ENCODE measurements at regions not wholly inside any gene's neighbourhood (a gene's known extent, or its start where the extent isn't known, plus 50 kb on each side); places are given as distances from the start of the nearest gene placed in this dataset.

- DNase-seq, result no peak
Measured at GRCh38 chr6:108751851-108752732, 96.1 kb upstream of the ARMC2 start.

- no peak for DNase-seq
Measured at GRCh38 chr6:108752733-108753590, 95.3 kb upstream of the ARMC2 start.

GRCh38 chr6:108755257-108756240 is 92.7 kb upstream of the ARMC2 start:
- no peak for DNase-seq

- DNase-seq, result no peak
Measured at GRCh38 chr6:108757357-108757756, 90.9 kb upstream of the ARMC2 start.

- DNase-seq, result no peak
Measured at GRCh38 chr6:108758884-108759283, 89.3 kb upstream of the ARMC2 start.

- DNase-seq, result no peak
Measured at GRCh38 chr6:108760126-108761050, 87.8 kb upstream of the ARMC2 start.

- DNase-seq, result no peak
Measured at GRCh38 chr6:108762394-108762793, 85.8 kb upstream of the ARMC2 start.

- DNase-seq, result no peak
Measured at GRCh38 chr6:108763931-108764579, 84.2 kb upstream of the ARMC2 start.

- DNase-seq, result no peak
Measured at GRCh38 chr6:108764580-108764950, 83.7 kb upstream of the ARMC2 start.

- DNase-seq, result no peak
Measured at GRCh38 chr6:108765495-108765894, 82.7 kb upstream of the ARMC2 start.

GRCh38 chr6:108766419-108766818 is 81.8 kb upstream of the ARMC2 start:
- no peak for DNase-seq

GRCh38 chr6:108766886-108767285 is 81.3 kb upstream of the ARMC2 start:
- DNase-seq, result no peak

GRCh38 chr6:108767418-108768165 is 80.6 kb upstream of the ARMC2 start:
- DNase-seq, result no peak

GRCh38 chr6:108768166-108768555 is 80.1 kb upstream of the ARMC2 start:
- DNase-seq, result no peak

- no peak for DNase-seq
Measured at GRCh38 chr6:108768792-108769524, 79.3 kb upstream of the ARMC2 start.

- no peak for DNase-seq
Measured at GRCh38 chr6:108771421-108771820, 76.8 kb upstream of the ARMC2 start.

GRCh38 chr6:108774555-108774954 is 73.7 kb upstream of the ARMC2 start:
- no peak for DNase-seq

- no peak for DNase-seq
Measured at GRCh38 chr6:108777536-108777935, 70.7 kb upstream of the ARMC2 start.

- no peak for DNase-seq
Measured at GRCh38 chr6:108778421-108779186, 69.6 kb upstream of the ARMC2 start.

Data from activated T-cell treated with anti-CD3 and anti-CD28 coated beads, Interleukin-2, amount 50 U/mL, for 1 hour (primary cell).